ENCODE measurements at regions not wholly inside any gene's neighbourhood (a gene's known extent, or its start where the extent isn't known, plus 50 kb on each side); places are given as distances from the start of the nearest gene placed in this dataset.

DNA sequence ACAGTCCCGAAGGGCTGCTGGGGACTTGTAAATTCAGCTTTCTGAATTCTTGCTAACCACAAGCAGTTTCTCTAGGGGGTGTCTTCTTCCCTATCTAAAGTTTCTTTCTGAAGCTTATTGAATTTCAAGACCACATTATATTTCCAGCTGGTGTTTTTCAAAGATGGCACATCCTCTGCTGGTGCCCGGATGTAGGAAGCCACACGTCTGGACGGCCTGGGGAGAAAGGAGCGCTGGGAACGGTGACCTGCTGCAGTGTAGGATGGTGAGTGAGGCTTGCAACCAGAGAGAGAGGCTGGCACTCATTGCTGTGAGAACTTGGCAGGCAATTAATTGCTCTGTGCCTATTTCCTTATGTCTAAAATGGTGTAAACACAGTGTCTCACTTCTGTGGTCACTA lies 776.4 kb downstream of the TYW1 start:
- Histone ChIP-seq H3K4me1 (ENCODE audit: control insufficient read depth, low read depth, low read length) (no peaks in the 10 kb centered on the region), H3K9ac (ENCODE audit: low read length) (no peak overlapping the region), H3K36me3 (ENCODE audit: control insufficient read depth, low read depth, low read length) (no peaks in the 10 kb centered on the region), H3K9me3 (ENCODE audit: control insufficient read depth, low read depth, low read length) (no peaks in the 10 kb centered on the region), H3K27me3 (ENCODE audit: control insufficient read depth, insufficient read depth, low read length) (no peaks in the 10 kb centered on the region), H3K4me3 (ENCODE audit: low read length) (no peak overlapping the region), H3K27ac (ENCODE audit: low read length) (no peak overlapping the region)

DNA sequence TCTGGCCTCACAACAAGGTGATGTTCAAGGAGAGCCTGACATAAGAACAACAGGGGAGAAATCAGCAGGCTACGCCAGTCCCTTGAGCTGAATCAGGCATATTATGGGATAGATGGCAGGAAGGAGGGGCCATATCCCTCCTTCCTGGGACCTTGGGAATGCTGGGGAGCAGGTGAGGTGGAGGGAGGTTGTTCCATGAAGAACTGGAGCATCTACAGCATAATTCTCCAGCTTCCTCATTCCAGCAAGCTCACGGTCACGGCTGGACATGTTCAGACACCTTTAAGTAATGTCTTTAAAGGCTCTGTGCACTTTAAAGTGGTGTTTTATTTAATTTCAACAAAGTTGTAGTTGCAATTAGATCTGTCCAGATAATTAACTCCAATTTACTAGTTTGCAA lies 780.5 kb downstream of the TYW1 start:
- no peaks in the 10 kb centered on the region for H3K36me3 ChIP-seq (ENCODE audit: control insufficient read depth, low read depth, low read length)
- H3K4me1 ChIP-seq (ENCODE audit: control insufficient read depth, low read depth, low read length), result no peaks in the 10 kb centered on the region
- no peaks in the 10 kb centered on the region for H3K27me3 ChIP-seq (ENCODE audit: control insufficient read depth, insufficient read depth, low read length)
- H3K9ac ChIP-seq (ENCODE audit: low read length), result no peak overlapping the region
- H3K4me3 ChIP-seq (ENCODE audit: low read length), result no peak overlapping the region
- no peak overlapping the region for H3K27ac ChIP-seq (ENCODE audit: low read length)
- no peaks in the 10 kb centered on the region for H3K9me3 ChIP-seq (ENCODE audit: control insufficient read depth, low read depth, low read length)

DNA sequence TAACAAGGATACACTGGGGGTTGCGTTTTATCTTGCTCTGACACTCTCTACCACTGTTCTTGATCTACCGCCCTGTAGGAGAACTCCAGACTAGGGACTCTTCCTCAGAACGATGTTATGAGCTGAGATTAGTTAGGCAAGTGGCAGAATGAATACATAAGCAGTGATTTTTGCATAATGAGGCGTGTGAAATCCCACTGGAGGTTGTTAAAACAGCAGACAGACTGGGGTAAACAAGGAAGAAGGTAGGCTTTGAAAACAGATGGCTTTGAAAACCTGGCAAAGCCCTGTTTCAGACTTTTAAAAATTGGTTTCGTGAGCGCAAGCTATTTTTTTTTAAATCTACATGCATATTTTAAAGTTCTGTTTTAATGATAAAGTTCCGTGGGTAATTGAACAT lies 785.2 kb downstream of the TYW1 start:
- H3K27me3 ChIP-seq (ENCODE audit: control insufficient read depth, insufficient read depth, low read length), result no peaks in the 10 kb centered on the region
- H3K4me3 ChIP-seq (ENCODE audit: low read length), result no peak overlapping the region
- H3K9ac ChIP-seq (ENCODE audit: low read length), result no peak overlapping the region
- H3K36me3 ChIP-seq (ENCODE audit: control insufficient read depth, low read depth, low read length), result no peaks in the 10 kb centered on the region
- H3K27ac ChIP-seq (ENCODE audit: low read length), result no peak overlapping the region
- H3K4me1 ChIP-seq (ENCODE audit: control insufficient read depth, low read depth, low read length), result no peaks in the 10 kb centered on the region
- no peaks in the 10 kb centered on the region for H3K9me3 ChIP-seq (ENCODE audit: control insufficient read depth, low read depth, low read length)

DNA sequence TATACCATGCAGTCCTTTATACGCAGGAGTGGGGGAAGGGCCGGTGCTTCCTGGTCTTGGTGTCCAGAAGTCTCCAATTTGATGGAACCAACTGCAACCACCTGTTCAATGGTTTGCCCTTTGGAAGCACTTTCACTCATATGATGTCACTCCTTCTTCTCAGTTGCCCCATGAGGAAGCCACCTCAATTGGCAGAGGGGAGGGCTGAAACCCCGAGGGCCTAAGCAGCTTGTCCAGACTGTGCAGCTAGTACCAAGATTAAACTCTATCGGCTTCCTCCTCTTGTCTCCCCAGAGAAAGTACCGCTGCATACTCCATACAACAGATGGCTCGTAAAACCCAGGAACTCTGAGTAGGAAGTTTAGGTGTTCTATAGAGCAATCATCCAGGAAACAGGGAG lies 789.4 kb downstream of the TYW1 start:
- H3K27ac ChIP-seq (ENCODE audit: low read length), result no peak overlapping the region
- H3K4me3 ChIP-seq (ENCODE audit: low read length), result no peak overlapping the region
- no peaks in the 10 kb centered on the region for H3K36me3 ChIP-seq (ENCODE audit: control insufficient read depth, low read depth, low read length)
- H3K9ac ChIP-seq (ENCODE audit: low read length), result no peak overlapping the region
- no peaks in the 10 kb centered on the region for H3K9me3 ChIP-seq (ENCODE audit: control insufficient read depth, low read depth, low read length)
- H3K4me1 ChIP-seq (ENCODE audit: control insufficient read depth, low read depth, low read length), result no peaks in the 10 kb centered on the region
- no peaks in the 10 kb centered on the region for H3K27me3 ChIP-seq (ENCODE audit: control insufficient read depth, insufficient read depth, low read length)

DNA sequence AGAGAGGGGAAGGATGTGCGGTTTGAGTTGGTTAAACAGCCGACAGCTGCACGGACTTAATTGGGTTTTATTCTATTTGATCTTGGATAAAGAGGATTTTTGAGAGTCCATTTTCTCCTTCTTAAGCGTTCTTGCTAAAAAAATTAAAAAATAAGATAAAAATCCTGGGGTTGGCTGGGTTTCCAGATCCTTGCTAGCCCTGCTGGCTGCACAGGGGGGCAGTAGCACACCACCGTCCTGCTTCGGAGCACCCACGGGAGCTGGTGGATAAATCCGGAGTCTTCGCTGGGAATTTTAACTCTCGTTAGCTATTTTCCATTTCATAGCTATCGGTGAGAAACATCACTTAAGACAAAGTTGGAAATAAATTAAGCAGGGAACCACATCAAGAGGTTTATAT lies 792.0 kb downstream of the TYW1 start:
- H3K9me3 ChIP-seq (ENCODE audit: control insufficient read depth, low read depth, low read length), result no peaks in the 10 kb centered on the region
- H3K27me3 ChIP-seq (ENCODE audit: control insufficient read depth, insufficient read depth, low read length), result no peaks in the 10 kb centered on the region
- H3K36me3 ChIP-seq (ENCODE audit: control insufficient read depth, low read depth, low read length), result no peaks in the 10 kb centered on the region
- no peak overlapping the region for H3K9ac ChIP-seq (ENCODE audit: low read length)
- no peak overlapping the region for H3K27ac ChIP-seq (ENCODE audit: low read length)
- no peaks in the 10 kb centered on the region for H3K4me1 ChIP-seq (ENCODE audit: control insufficient read depth, low read depth, low read length)
- no peak overlapping the region for H3K4me3 ChIP-seq (ENCODE audit: low read length)

DNA sequence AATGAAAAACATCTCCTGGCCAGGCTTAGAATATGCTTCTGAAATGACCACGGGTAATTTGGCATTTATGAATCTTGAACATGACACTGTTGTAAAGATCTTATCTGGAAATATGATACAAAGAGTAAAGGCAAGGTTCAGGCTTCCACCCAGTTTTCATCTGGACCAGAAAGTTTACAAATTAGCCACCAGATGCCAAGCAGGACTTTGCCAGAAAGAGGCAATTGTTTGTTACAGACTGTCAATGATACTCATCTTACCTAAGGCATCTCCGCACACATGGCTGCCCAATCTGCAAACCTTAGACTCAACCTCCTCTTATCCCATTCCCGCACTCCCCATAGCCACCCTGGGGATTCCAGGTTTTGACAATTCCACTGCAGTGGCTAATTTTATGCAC lies 795.3 kb downstream of the TYW1 start:
- no peaks in the 10 kb centered on the region for H3K36me3 ChIP-seq (ENCODE audit: control insufficient read depth, low read depth, low read length)
- no peak overlapping the region for H3K27ac ChIP-seq (ENCODE audit: low read length)
- H3K9me3 ChIP-seq (ENCODE audit: control insufficient read depth, low read depth, low read length), result no peaks in the 10 kb centered on the region
- no peaks in the 10 kb centered on the region for H3K4me1 ChIP-seq (ENCODE audit: control insufficient read depth, low read depth, low read length)
- no peak overlapping the region for H3K4me3 ChIP-seq (ENCODE audit: low read length)
- H3K27me3 ChIP-seq (ENCODE audit: control insufficient read depth, insufficient read depth, low read length), result no peaks in the 10 kb centered on the region
- H3K9ac ChIP-seq (ENCODE audit: low read length), result no peak overlapping the region

DNA sequence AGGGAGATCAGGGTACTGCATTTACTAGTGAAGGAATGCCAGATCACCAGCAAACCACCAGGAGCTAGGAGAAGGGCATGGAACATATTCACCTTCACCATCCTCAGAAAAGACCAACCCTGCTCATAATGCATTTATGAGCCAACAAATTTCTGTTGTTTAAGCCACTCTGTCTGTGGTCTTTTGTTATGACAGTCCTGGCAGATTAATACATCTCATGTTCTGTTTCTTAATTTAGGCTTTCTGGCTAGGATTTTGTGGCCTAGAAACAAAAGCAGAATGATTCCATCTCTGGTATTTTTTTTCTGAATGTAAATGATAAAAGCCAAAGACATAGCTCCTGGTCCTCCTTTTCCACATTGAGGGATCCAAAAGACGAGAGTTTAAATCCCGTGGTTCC lies 797.9 kb downstream of the TYW1 start:
- Histone ChIP-seq H3K9ac (ENCODE audit: low read length) (no peak overlapping the region), H3K9me3 (ENCODE audit: control insufficient read depth, low read depth, low read length) (no peaks in the 10 kb centered on the region), H3K4me1 (ENCODE audit: control insufficient read depth, low read depth, low read length) (no peaks in the 10 kb centered on the region), H3K27me3 (ENCODE audit: control insufficient read depth, insufficient read depth, low read length) (no peaks in the 10 kb centered on the region), H3K27ac (ENCODE audit: low read length) (no peak overlapping the region), H3K36me3 (ENCODE audit: control insufficient read depth, low read depth, low read length) (no peaks in the 10 kb centered on the region), H3K4me3 (ENCODE audit: low read length) (no peak overlapping the region)

DNA sequence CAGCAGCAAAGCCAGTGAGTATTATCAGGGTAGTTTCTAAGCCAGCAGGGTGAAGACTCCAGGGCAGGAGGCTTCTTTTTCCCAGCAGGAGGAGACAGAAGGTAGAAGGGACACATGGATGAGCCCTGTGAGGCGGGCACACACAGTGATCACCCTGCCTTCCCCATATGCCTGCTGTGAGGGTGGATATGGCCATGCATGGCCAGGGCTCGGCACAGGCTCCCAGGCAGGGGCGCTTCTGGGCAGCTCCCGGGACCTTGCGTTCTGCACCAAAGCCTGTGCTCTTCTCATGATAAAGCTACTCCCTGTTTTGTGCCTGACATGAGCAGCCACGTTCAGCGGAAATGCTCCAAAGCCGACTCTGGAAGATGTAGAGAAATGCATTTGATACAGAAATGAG lies 807.2 kb downstream of the TYW1 start:
- Histone ChIP-seq H3K4me1 (ENCODE audit: control insufficient read depth, low read depth, low read length) (no peaks in the 10 kb centered on the region), H3K36me3 (ENCODE audit: control insufficient read depth, low read depth, low read length) (no peaks in the 10 kb centered on the region), H3K4me3 (ENCODE audit: low read length) (no peak overlapping the region), H3K9me3 (ENCODE audit: control insufficient read depth, low read depth, low read length) (no peaks in the 10 kb centered on the region), H3K27ac (ENCODE audit: low read length) (no peak overlapping the region), H3K27me3 (ENCODE audit: control insufficient read depth, insufficient read depth, low read length) (no peaks in the 10 kb centered on the region), H3K9ac (ENCODE audit: low read length) (no peak overlapping the region)

DNA sequence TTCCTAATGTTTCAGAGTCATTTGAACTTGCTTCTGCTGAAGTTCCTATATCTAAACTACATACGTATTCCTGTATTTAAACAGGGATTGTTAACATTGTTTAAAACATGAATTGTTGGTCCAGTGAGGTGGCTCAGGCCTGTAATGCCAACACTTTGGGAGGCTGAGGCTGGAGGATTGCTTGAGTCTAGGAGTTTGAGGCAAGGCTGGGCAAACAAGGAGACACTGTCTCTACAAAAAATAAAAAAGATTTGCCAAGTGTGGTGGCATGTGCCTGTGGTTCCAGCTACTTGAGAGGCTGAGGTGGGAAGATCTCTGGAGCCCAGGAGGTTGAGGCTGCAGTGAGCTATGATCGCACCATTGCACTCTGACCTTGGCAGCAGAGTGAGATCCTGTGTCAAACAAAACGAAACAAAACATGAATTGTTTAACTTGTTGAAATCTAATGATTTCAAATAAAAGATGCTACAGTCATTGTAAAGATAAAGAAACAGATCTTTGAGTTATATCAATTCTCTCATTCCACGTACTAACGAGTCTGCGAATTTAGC lies 809.4 kb downstream of the TYW1 start:
- Histone ChIP-seq H3K9ac (ENCODE audit: low read length) (no peak overlapping the region), H3K36me3 (ENCODE audit: control insufficient read depth, low read depth, low read length) (no peaks in the 10 kb centered on the region), H3K27ac (ENCODE audit: low read length) (no peak overlapping the region), H3K27me3 (ENCODE audit: control insufficient read depth, insufficient read depth, low read length) (no peaks in the 10 kb centered on the region), H3K9me3 (ENCODE audit: control insufficient read depth, low read depth, low read length) (no peaks in the 10 kb centered on the region), H3K4me3 (ENCODE audit: low read length) (no peak overlapping the region), H3K4me1 (ENCODE audit: control insufficient read depth, low read depth, low read length) (no peaks in the 10 kb centered on the region)

DNA sequence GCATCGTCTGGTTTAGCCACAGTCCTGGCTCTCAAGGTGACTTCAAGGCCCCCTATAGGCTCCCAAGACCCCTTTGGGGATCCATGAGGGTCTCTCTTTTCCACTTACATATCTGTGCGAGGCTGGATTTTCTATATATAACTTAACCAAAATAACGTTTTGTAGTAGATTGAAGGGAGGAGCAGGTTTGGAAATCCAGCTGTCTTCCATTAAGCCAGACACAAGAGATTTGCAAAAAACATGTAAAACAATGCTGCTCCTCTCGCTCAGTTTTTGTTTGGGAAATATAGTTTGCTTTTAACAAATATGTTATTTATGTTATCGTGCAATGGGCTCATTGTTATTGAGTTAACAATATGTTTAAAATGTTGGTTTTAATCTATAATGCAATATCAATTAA lies 811.2 kb downstream of the TYW1 start:
- Histone ChIP-seq H3K4me1 (ENCODE audit: control insufficient read depth, low read depth, low read length) (no peaks in the 10 kb centered on the region), H3K36me3 (ENCODE audit: control insufficient read depth, low read depth, low read length) (no peaks in the 10 kb centered on the region), H3K9ac (ENCODE audit: low read length) (no peak overlapping the region), H3K27me3 (ENCODE audit: control insufficient read depth, insufficient read depth, low read length) (no peaks in the 10 kb centered on the region), H3K9me3 (ENCODE audit: control insufficient read depth, low read depth, low read length) (no peaks in the 10 kb centered on the region), H3K4me3 (ENCODE audit: low read length) (no peak overlapping the region), H3K27ac (ENCODE audit: low read length) (no peak overlapping the region)

DNA sequence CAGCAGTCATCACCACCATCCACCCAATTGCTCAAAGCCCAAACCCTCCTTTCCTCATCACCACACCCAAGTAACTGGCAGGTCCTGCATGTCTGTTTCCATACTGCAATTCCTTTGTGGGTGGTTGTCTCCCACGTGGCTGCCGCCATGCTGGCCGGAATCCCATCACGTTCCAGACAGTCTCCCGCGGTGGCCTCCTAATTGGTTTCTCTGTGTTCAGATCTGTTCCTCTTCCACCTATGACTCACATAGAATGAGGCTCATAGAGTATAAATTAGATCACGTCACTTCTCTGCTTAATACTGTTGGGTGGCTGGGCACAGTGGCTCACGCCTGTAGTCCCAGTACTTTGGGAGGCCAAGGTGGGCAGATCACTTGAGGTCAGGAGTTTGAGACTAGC lies 813.0 kb downstream of the TYW1 start:
- H3K4me1 ChIP-seq (ENCODE audit: control insufficient read depth, low read depth, low read length), result no peaks in the 10 kb centered on the region
- no peak overlapping the region for H3K4me3 ChIP-seq (ENCODE audit: low read length)
- no peak overlapping the region for H3K9ac ChIP-seq (ENCODE audit: low read length)
- no peaks in the 10 kb centered on the region for H3K36me3 ChIP-seq (ENCODE audit: control insufficient read depth, low read depth, low read length)
- no peaks in the 10 kb centered on the region for H3K9me3 ChIP-seq (ENCODE audit: control insufficient read depth, low read depth, low read length)
- H3K27me3 ChIP-seq (ENCODE audit: control insufficient read depth, insufficient read depth, low read length), result no peaks in the 10 kb centered on the region
- H3K27ac ChIP-seq (ENCODE audit: low read length), result no peak overlapping the region

DNA sequence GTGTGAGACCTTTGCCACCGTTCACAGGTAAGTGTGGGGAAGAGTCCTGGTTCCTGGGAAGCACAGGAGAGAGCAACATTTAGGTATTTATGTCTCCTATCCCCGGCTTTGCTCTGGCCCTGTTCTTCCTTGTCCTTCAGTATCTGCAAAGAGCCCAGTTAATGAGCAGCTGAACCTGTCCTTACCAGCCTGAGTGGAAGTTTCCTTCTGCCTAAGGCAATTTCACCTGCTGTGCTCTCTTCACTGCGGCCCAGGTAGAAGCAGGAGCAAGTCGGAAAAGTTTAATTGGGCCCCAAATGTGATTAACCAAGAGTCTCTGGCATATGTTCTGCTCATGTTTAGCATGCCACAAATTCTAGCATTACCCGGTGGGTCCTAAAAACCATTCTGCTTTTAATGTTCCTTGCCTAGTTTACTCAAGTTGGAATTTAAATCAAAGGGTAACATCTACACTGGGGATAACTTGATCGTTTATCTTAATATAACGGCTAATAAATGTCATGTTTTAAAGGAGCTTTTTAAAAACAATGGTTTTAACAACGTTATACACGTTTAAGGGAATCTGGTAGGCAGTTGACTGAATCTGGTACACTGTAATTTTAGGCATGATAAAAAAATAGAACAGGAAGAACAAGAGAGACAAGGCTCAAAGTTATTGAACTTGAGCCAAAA lies 817.1 kb downstream of the TYW1 start:
- no peaks in the 10 kb centered on the region for H3K36me3 ChIP-seq (ENCODE audit: control insufficient read depth, low read depth, low read length)
- H3K27ac ChIP-seq (ENCODE audit: low read length), result no peak overlapping the region
- H3K4me1 ChIP-seq (ENCODE audit: control insufficient read depth, low read depth, low read length), result no peaks in the 10 kb centered on the region
- H3K9me3 ChIP-seq (ENCODE audit: control insufficient read depth, low read depth, low read length), result no peaks in the 10 kb centered on the region
- no peak overlapping the region for H3K9ac ChIP-seq (ENCODE audit: low read length)
- no peaks in the 10 kb centered on the region for H3K27me3 ChIP-seq (ENCODE audit: control insufficient read depth, insufficient read depth, low read length)
- H3K4me3 ChIP-seq (ENCODE audit: low read length), result no peak overlapping the region
